Kidney capillary endothelial cell (primary cell): ENCODE measurements at regions not wholly inside any gene's neighbourhood (a gene's known extent, or its start where the extent isn't known, plus 50 kb on each side); places are given as distances from the start of the nearest gene placed in this dataset.

ENCODE experiments used
- DNase-seq: peaks from one replicate; pipeline ENCODE4 v3.0.0-alpha.2; 2018; ENCODE audit warnings: low spot score

DNA sequence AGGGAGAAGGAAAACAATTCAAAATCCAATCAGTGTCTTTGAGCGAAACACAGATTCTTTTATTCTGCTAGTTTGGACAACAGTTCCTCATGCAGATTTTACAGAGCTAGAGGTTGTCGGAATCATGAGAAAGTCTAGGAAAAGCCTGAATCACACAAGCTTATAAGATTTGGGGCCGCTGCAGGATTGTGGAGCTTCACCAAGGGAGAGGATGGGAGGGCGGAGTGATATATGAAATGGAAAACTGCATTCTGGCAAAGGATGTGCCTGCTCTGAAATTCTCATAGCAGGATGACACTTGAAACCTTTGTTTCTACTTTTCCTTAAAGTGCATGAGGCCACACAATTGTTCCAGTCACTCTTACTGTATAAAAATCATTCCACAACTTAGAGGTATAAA is 134.3 kb downstream of the OR2K2 start:
- no peak for DNase-seq

DNA sequence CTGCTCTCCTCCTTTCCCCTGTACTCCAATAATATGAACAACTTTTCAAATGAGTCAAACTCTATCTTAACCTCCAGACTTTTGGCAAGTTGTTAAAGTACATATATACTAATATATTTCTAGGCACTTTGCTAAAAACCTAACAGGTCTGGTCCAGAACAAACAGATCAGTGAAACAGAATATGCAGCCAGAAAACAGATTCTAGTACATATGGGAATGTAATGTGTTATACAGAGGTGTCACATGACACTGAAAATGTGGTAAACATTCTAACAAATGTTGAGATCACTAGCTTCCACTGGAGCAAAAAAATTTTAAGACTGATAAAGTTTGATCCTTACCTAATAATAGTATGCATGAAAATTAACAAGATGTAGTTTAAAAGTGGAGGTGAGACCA is 136.9 kb downstream of the OR2K2 start:
- DNase-seq, result no peak

DNA sequence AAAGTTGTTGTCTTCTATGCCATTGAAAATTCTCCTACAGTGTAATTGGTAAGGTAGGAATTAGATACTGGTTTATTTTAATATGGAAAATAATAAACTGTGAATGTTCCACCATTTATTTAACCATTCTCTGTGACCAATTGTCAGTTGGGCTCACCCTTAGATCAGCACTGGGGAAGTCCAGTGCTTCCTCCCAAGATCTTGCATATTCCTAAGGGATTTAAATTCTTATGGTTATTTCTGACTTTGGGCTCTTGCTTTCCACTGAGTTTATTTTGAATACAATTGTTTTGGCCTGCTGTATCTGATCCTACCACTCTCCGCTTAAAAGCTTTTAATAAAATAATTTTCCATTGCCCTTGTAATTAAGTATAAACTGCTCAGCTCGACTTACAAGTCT is 137.4 kb downstream of the OR2K2 start:
- DNase-seq, result no peak

DNA sequence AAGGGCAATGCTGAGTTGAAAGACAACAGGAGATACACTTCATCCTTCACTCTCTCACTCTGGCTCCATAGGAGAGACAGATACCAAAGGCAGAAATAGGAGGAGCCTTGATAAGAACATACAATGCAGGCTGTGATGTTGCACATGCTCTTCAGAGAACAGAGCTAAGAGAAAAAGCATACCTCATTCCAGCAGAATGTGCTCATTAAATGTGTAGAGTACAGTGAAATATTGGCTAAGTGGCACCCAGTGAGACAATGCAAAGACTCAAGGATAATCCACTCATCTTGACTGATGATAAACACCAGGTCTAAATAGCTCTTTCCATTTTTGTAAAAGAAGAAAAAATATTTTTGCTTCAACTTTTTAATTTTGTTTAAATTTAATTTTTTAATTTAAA is 139.7 kb downstream of the OR2K2 start:
- DNase-seq, result no peak

DNA sequence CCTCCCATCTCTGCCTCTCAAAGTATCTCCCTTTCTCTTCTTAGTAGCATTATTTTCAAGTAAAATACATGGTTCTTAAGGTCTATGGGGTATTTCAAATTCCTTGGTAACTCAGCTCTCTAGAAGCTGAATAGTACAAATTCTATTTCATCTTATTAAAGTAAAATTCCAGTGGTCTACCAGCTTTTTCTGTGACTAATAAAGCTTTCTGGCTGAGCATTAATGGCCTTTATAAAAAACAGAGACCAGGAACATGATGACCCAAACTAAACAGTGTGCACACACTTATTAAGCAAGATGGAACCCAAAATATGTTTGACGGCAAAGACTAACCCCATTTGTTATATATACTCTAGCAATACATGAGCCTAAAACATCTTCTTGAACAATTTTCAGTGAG is 142.6 kb downstream of the OR2K2 start:
- DNase-seq, result no peak

DNA sequence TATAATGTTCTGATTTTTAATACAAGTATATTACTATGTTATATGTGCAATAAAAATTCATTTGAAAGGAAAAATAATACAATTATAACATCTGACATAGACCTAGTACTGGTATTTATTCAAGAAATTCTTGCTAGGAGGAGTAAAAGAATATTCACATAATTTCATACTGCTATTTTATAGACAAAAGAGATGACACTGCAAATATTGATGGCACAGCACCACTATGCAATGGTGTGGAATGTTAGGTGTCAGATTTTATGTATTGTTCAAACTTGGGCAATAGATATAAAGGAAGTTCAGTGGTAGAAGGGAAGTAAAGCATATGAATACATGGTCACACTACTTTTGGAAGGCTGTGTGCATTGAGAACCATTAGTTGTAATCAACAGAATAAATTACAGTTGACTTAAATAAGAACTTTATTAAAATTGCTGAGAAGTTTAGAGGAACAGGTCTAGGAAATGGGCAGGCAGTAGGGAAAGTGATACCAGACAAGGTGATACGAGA is 143.9 kb downstream of the OR2K2 start:
- DNase-seq, result no peak

DNA sequence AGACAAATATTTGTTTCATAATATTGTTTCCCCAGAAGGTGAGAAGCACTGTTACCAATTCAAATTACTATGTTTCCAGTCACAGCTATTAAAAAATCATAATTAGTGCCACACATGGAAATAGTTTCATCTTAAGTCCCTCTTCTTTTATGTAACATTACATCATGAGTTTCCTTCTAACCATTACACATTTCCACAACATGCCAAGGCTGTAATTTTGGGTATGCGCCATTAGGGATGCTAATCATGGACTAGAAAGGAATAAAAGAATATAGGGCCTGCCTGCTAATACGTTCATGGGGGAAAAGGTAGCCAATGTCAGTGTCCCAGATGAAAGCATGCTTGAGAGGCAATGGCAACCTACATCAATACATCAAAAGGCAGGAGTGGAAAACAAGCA is 142.5 kb upstream of the LPAR1 start:
- DNase-seq, result no peak

DNA sequence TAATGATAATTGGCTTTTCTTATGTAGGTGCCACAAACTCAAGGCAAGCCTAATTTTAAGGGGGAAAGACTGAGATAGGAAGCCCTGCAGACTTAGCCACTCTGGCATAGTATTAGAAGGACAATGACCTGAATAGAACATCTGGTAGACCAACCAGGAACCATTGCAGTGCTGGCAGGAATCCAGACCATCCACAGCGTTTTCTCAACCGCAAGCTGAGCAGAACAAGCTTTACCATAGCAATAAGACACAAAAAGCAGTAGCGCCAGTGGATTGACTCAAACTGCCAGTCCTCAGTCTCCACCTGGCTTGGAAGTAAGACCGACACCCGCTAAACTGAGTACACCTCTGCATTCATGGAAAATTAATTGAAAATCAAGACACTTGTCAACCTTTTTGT is 141.3 kb upstream of the LPAR1 start:
- no peak for DNase-seq

DNA sequence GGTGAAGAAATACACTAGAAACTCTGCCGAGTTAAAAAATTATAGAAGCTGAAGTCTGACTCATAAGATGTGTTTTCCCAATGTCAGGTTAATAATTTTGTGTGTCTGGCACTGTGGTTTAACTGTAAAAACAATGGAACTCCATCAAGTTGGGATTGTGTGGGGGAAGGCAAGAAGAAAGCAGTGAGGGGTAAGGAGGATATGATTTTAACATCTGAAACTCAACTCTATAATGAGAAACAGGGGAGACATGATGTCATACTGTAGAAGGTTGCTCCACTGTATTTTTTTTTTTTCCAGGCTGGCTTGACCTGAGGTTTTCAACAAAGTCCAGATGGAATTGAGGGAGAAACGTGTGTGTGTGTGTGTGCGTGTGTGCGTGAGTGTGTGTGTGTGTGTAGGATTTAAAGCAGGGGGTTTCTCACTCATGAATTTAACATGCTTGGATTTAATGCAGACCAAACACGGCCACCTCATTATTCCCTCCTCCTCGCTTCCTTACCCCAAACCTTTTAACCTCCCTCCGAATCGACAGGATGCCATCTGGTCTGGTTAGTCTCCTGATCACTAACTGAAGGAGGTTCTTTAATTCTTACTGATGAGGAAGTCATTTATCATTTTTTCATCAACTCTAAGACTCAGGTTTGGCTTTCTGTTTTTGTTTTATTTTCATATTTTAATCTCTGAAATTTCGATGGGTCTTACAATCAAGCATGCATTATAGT is 140.2 kb upstream of the LPAR1 start:
- DNase-seq, result no peak

DNA sequence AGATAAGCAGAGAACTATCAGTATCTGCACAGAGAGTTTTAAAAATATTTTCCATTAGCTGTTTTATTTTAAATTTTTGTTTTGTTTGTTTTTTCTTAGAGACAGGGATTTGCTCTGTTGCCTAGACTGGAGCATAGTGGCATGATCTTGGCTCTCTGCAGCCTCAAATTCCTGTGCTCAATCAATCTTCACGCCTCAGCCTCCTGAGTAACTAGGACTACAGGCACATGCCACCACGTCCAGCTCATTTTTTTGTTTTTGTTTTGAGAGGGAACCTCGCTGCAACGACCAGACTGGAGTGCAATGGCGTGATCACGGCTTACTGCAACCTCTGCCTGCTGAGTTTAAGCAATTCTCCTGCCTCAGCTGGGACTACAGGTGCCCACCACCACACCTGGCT is 138.2 kb upstream of the LPAR1 start:
- no peak for DNase-seq

DNA sequence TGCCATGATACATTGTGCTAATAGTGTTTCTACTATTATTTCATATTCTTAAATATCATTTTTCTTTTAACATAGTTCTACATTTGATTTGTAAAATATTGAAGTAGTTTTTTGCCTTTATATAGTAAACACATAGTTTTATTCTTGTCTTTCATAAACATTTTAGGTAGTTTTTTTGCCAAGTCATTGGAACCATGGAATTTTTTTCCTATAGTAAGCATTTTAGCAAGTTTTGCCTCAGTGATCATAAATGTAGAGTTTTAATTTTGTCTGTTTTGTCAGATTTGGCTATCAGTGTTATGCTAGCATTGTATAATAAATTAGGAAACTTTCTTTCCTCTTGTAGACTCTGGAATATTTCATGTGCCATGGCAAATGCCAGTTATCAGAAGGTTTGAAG is 137.1 kb upstream of the LPAR1 start:
- no peak for DNase-seq

DNA sequence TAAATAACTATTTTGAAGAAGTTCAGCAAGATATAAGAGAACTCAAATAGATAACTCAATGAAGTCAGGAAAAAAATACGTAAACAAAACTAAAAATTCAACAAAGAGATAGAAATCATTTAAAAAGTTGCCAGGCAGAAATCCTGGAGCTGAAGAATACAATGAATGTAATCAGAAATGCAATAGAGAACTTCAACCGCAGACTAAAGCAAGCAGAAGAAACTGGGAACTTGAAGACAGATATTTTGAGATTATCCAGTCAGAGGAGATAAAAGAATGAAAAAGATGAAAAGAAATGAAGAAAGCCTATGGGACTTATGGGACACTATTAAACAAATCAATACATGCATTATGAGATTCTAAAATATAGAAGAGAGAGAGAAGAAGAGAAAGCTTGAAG is 129.1 kb upstream of the LPAR1 start:
- no peak for DNase-seq

DNA sequence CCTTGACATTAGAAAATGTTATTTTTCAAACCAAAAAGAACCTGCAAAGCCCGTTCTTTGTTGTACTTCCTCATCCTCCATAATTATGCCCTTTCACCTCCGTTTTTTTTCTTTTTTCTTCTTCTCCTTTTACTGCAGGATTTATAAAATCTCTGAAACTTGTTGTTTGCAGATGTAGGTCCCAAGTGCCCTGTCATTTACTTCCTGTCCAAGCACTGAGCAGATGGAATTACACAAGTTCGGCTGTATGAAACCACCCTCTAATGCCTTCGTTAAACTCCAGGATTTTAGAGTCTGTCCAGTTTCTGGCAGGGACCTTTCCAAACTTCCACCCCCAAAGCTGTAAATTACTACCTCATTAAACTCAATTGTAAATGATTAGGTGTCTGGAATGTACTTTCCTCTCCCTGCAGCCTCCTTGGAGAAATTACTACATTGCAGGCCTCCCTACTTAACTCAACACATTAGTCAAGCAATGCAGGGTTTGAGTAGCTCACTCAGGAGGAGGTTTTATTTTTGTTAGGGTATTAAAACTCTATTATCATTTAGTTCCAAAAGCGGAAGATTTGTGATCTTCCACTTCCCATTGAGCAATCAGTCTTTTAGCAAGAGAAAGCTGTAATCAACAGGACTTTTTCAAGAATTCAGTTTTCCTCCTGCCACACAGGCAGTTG is 125.6 kb upstream of the LPAR1 start:
- no peak for DNase-seq

DNA sequence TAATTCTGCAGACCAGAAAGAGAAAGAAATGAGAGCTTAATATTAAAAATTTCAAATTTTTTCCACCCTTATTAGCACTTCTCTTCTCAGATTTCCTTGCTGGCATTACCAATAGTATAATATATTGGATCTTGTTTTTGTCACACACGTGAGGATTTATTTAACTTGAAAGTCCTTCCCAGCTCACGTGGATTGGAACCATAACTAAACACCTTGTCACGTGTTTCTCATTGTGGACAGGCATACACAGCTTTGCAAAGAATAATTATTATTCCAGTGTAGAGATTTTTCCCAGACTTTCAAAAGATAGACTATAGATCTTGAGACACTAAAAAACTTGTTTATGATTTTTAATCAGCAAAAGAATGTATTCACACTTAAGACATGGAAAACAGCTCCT is 123.8 kb upstream of the LPAR1 start:
- no peak for DNase-seq

DNA sequence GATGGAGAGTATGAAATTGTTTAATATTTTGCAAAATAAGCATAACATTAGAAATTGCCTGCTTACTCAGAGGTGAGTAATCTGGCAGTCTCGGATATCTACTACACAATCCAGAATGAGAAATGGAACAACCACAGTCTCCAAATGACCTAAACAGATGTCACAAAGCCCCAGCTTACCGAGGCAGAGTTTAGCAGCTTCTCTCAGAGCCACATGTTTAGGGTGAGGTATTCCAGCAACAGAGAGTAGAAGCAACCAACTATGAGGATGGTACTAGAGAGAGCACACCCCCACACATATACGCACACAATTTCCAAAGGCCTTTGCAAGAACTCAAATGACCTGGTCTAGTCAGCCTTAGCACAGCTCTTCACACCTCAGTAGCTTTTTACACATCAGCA is 122.7 kb upstream of the LPAR1 start:
- DNase-seq, result no peak

DNA sequence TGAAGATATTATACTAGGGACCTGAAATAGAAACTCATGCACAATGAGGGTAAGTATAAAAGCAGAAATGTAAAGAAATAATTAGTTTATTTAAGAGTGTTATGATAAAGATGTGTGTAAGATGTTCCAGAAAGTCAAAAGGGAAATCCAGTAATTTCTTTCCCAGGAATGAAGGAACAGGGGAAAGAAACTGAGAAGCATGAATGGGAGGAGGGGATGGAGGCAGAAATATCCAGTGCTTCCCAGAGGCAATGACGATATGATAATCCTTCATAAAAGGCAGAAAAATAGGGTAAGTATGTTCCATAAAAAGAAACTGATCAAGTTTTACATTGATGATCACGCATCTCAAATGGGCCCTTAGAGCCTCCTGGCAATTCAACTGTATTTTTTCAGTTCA is 120.7 kb upstream of the LPAR1 start:
- no peak for DNase-seq

DNA sequence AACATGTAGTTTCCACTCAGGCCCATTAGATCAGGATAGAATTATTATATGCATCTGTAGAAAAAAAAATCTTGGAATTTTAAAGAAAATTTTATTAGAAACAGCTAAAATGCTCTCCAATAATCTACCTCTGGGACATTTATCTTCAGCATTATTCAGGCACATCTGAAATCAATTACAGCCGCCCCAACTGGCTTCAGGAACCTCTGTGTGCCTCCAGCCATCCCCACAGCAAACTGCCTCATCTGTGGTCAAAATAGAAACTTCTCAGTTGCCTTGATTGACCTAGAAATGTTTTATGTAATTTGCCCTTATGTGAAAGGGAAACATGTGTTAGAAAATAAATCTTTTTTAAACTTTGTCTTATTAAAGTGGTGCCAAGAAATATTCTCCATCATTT is 120.1 kb upstream of the LPAR1 start:
- DNase-seq, result no peak

DNA sequence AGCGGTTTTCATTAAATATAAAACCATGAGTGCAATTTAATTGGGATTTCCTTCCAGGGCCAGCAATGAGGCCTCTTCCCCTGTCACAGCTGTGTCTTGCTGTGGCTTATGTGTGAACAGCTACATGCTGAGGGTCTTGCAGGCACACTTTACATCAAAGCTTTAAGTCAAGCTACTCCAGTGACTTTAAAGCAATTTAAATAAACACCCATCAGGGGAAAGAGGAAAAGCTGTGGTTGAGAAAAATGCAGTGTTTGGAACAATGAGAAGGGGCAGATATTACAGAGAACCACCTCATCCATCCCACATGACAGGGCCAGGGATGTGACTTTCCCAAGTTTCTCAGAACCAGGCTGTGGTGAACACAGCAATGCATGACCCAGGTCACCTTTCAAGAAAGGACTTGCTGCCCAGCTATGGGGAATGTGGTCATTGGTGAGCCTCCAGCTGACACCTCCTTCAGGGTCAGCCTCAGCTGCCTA is 115.9 kb upstream of the LPAR1 start:
- DNase-seq, result no peak

DNA sequence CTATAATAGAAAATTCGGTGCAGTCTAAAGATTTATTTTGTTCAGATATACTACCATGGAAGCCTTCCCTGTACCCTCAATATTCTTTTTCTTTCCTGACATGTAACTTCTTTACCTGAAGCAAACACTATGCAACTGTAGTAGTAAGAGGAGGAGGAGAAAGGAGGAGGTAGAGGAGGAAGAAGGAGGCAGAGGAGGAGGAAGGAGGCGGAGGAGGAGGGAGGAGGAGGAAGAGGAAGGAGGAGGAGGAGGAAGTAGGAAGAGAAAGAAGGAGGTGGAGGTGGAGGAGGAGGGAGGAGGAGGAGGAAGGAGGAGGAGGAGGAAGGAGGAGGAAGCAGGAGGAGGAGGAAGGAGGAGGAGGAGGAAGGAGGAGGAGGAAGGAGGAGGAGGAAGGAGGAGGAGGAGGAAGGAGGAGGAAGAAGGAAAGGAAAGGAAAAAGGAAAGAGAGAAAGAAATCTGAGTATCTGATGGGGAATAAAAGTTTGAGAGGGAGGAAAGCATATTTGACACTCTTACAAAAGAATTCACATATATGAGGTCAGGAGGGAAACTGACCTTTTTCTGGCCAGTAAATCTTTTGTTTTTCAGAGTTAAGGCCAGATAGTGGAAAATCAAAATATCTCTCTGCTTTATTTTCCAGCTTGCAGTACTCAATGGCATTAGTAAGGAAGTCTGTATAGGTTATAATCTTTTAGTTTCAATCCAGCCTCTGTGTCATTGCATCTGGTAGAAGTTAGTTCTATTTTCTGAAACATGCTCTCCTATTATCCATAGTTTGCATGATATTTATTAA is 114.5 kb upstream of the LPAR1 start:
- DNase-seq, result no peak

DNA sequence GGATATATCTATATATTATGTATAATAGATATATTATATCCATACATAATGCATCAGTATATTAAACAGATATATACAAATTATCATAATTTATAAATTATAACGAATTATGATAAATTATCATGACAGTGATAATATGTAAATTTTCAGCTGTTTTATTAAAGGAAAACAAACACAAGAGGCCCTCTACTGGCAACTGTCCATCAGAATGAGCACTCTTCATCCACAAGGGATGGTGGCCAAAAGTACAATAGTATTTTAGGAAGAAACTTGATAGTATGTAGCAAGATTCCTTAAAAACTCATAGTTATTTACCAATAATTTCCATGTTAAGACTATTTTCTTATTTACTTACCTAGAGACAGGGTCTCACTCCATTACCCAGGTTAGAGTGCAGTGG is 113.3 kb upstream of the LPAR1 start:
- no peak for DNase-seq

DNA sequence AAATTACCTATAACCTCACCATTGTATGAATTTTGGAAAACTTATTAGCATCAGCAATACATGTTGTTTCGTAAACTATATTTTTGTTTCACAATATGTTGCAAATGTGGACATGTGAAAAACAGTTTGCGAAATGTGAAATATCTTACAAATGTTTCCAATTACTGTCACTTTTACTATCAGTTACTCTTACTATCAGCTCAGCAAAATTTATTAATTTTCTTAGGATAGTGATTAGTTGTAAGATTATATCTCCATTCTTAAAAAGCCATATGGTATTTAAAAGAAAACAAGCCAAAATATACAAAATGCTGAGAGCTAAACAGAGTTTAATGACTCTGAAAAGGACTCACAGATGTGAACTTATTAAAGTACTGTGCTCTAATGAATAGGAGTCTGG is 111.9 kb upstream of the LPAR1 start:
- no peak for DNase-seq

DNA sequence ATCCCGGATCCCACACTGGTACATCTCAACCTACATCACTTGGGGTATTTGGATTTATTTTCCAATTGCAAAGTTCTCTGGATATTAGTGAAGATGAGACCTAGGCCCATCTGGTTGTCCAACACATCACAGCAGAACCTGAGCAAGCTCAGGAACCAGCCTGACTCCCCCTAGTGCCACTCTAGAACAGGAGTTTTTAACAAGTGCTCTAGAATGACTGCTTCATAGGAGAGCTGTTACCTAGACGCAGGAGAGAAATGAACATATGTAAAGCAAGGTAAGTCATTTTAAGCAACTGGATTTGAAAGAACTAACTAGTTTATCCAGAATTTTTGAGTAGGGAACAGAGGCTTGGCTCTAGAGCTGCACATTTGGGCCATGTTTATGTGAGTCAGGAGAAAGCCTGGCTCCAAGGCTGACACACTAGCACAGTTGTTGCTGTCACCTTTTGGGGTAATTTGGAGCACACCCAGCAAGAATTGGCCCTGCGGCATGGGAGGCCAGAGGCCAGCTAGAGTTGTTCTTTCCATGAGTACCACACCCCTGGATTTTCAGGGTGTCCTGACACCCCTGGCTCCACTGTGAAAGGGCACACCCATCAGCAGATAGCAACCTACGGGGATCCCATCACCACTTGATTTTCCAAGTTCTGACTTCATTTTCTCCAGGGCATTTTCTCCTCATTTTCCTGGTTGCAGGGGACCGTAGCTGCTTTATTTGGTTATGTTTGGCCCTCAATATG is 110.9 kb upstream of the LPAR1 start:
- DNase-seq, result no peak
